SK-N-MC (cell line): ENCODE measurements at regions not wholly inside any gene's neighbourhood (a gene's known extent, or its start where the extent isn't known, plus 50 kb on each side); places are given as distances from the start of the nearest gene placed in this dataset.

Experiments
- EZH2 ChIP-seq: fragments of 200-600 bp; sonication (generic); IDR thresholded peaks from one replicate; pipeline ENCODE4 v1.6.1; 2017; ENCODE audit warnings: antibody characterized with exemption
- POLR2AphosphoS5 ChIP-seq: IDR thresholded peaks from 2 replicates; pipeline ENCODE4 v1.6.1; 2012; ENCODE audit warnings: mild to moderate bottlenecking, low read depth, low read length, borderline replicate concordance

DNA sequence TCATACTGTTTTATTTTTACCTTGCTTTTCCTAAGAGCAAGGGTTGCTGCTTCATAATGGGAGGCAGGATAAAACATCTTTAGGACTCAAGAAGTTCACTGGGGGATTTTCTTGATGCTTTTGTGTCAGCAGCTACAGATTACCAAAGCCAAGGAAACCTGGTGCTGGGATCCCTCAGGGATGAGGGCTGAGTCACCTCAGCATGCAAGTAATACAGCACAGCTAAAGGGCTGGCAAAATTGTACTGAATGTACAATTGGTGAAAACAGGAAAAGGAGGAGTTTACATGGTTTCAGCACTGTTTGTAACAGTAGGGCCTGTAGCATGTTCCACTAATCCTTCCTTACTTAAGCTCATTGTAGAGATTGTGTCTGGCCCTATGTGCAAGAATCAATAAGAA lies 1056.8 kb downstream of the SORCS1 start:
- TF ChIP-seq POLR2AphosphoS5 (no peak), EZH2 (no peak)
